Astrocyte of the cerebellum (primary cell): ENCODE measurements at regions not wholly inside any gene's neighbourhood (a gene's known extent, or its start where the extent isn't known, plus 50 kb on each side); places are given as distances from the start of the nearest gene placed in this dataset.

ENCODE experiments used
- DNase-seq: peaks from one replicate; pipeline ENCODE4 v3.0.0-alpha.2; 2011; ENCODE audit warnings: low read depth
- H3K4me3 ChIP-seq: 2 replicates; pipeline ENCODE4 v1.5.1; 2011; ENCODE audit warnings: mild to moderate bottlenecking, low read depth, low read length, moderate library complexity
- CTCF ChIP-seq: IDR thresholded peaks from 2 replicates; pipeline ENCODE4 v1.5.1; 2012; ENCODE audit warnings: low read length, low read depth, moderate library complexity, mild to moderate bottlenecking; ENCODE audit errors: missing control alignments
- in situ Hi-C: cut with HindIII; loops from 2 replicates; pipeline ENCODE4 v1.10.0; 2017; ENCODE audit warnings: low sequenced_read_pairs

GRCh38 chrX:40880712-40881111 is 145.4 kb upstream of the MED14 start:
- H3K4me3 ChIP-seq = no peak overlapping the region
- in situ Hi-C loops = no loop called here
- no peak for DNase-seq
- TF ChIP-seq CTCF = no peak

- DNase-seq = no peak
- no peak overlapping the region for H3K4me3 ChIP-seq
- TF ChIP-seq CTCF = no peak
- in situ Hi-C loops = no loop called here
These were observed 147.8 kb upstream of the MED14 start for GRCh38 chrX:40883021-40883619.

- in situ Hi-C loops = no loop called here
- no peak for TF ChIP-seq CTCF
- DNase-seq = no peak
- no peak overlapping the region for H3K4me3 ChIP-seq
These were observed 150.6 kb upstream of the MED14 start for GRCh38 chrX:40885989-40886388.

- DNase-seq = no peak
- in situ Hi-C loops = no loop called here
- no peak overlapping the region for H3K4me3 ChIP-seq
- TF ChIP-seq CTCF = no peak
These were observed 152.1 kb upstream of the MED14 start for GRCh38 chrX:40887476-40887875.

- DNase-seq = no peak
- TF ChIP-seq CTCF = no peak
- no peak overlapping the region for H3K4me3 ChIP-seq
- in situ Hi-C loops = no loop called here
These were observed 156.5 kb upstream of the MED14 start for GRCh38 chrX:40891798-40892197.

- no peak for DNase-seq
- H3K4me3 ChIP-seq = no peak overlapping the region
- no peak for TF ChIP-seq CTCF
- in situ Hi-C loops = no loop called here
These were observed 158.0 kb upstream of the MED14 start for GRCh38 chrX:40893251-40893910.
